Adrenal gland (tissue), 9 donors: ENCODE measurements at regions not wholly inside any gene's neighbourhood (a gene's known extent, or its start where the extent isn't known, plus 50 kb on each side); places are given as distances from the start of the nearest gene placed in this dataset.

Experiments used
- DNase-seq, 7 donors: peaks; one replicate each; pipeline ENCODE4 v3.0.0-alpha.2; 2019 to 2020
- H3K27ac ChIP-seq, 5 donors: fragments of 200-600 bp; sonication (generic) in 4 of 5; 1 replicate in 3 of 5; 2 replicates in 2 of 5; pipeline versions ENCODE4 v1.5.1 to v1.8.0; 2016 to 2020; ENCODE audit warnings: mild to moderate bottlenecking in 1 of 5
- H3K27me3 ChIP-seq: fragments of 200-600 bp; 2 replicates; pipeline ENCODE4 v1.8.0; 2021
- H3K36me3 ChIP-seq, 2 donors: fragments of 200-600 bp; replicated peaks in 1 of 2; 1 replicate in 1 of 2; 2 replicates in 1 of 2; pipeline versions ENCODE4 v1.5.1 to v1.8.0; 2018 to 2022
- H3K4me1 ChIP-seq, 2 donors: fragments of 200-600 bp; replicated peaks in 1 of 2; 1 replicate in 1 of 2; 2 replicates in 1 of 2; pipeline versions ENCODE4 v1.5.1 to v1.8.0; 2018 to 2021
- H3K4me3 ChIP-seq, 4 donors: fragments of 200-600 bp; sonication (generic) in 3 of 4; one replicate each; pipeline ENCODE4 v1.5.1; 2016 to 2018
- H3K9me3 ChIP-seq, 3 donors: fragments of 200-600 bp; sonication (generic) in 1 of 3; replicated peaks in 1 of 3; 1 replicate in 2 of 3; 2 replicates in 1 of 3; pipeline versions ENCODE4 v1.5.1 to v1.8.0; 2016 to 2021
- CTCF ChIP-seq, 6 experiments: fragments of 450-650 bp in 4 of 6; fragments of 200-600 bp in 2 of 6; sonication (generic) in 1 of 6; IDR thresholded peaks; 1 replicate in 5 of 6; 2 replicates in 1 of 6; pipeline versions ENCODE4 v1.5.1 to v1.8.0; 2016 to 2021; ENCODE audit warnings: antibody characterized with exemption in 6 of 6, mild to moderate bottlenecking in 2 of 6, moderate library complexity in 1 of 6
- POLR2A ChIP-seq, 2 donors: fragments of 450-650 bp; IDR thresholded peaks; one replicate each; pipeline ENCODE4 v1.6.1; 2017; ENCODE audit warnings: antibody characterized with exemption in 2 of 2, mild to moderate bottlenecking in 2 of 2, moderate library complexity in 1 of 2
- WGBS, 4 donors: extraction: QIAGEN DNeasy Blood & Tissue Kit in 2 of 4; methylation state at CpG; one replicate each; pipeline versions ENCODE4 v1.1.5 to v1.1.7; 2013 to 2017; 5-methylcytosine and 5-hydroxymethylcytosine counted together
- intact Hi-C, 2 donors: fragments of 100-400 bp; cut with DNase I; formaldehyde crosslinking; loops; one replicate each; pipeline versions ENCODE4 v1.14.1 to v1.15.0; 2022 to 2023
- donor health status: healthy with polysubstance abuse.
- donor health status: Bipolar disorder and iron deficiency.
- donor health status: DM: yes; HTN: yes; CAD: no.
- donor health status: DM: no; HTN: no; CAD: no.
- donor health status: DM: no; HTN: no; CAD: no.

- peak; percentile 42 to 78 (median 61) for DNase-seq
- H3K9me3 ChIP-seq, result no peaks in the 10 kb centered on the region
- WGBS, 4 donors, result 29 to 42% (median 32%) methylated on average over 7 of the region's 7 CpGs
- intact Hi-C loops, result no loop called here
- TF ChIP-seq CTCF (IDR thresholded peaks at IDR 0.05), result no peak
- TF ChIP-seq POLR2A (IDR thresholded peaks at IDR 0.05), result peak in 1 of 2 donors; percentile 38
- H3K4me1 ChIP-seq, result peaks cover 39 to 40% of the 10 kb centered on the region in 2 donors
- H3K36me3 ChIP-seq, result no peaks in the 10 kb centered on the region
- H3K4me3 ChIP-seq, result no peak overlapping the region
- peak overlapping the region; percentile 37 to 86 (median 79) for H3K27ac ChIP-seq
- no peaks in the 10 kb centered on the region for H3K27me3 ChIP-seq
Measured at GRCh38 chr11:8766988-8767374, 84.4 kb downstream of the RPL27A start.

- peak in 1 of 7 donors; percentile 35 for DNase-seq
- Histone ChIP-seq H3K27ac (peak overlapping the region; percentile 32 to 86 (median 79)), H3K4me3 (no peak overlapping the region), H3K4me1 (peaks cover 41% of the 10 kb centered on the region in 2 donors), H3K9me3 (no peaks in the 10 kb centered on the region), H3K36me3 (no peaks in the 10 kb centered on the region), H3K27me3 (no peaks in the 10 kb centered on the region)
- WGBS, 4 donors, result 57 to 70% (median 67%) methylated on average over 9 of the region's 9 CpGs
- TF ChIP-seq CTCF (IDR thresholded peaks at IDR 0.05) (no peak), POLR2A (IDR thresholded peaks at IDR 0.05) (no peak)
- intact Hi-C loops, result no loop called here
Measured at GRCh38 chr11:8767466-8768142, 85.0 kb downstream of the RPL27A start.

- TF ChIP-seq CTCF (IDR thresholded peaks at IDR 0.05) (peak in 5 of 6 experiments; percentile 30 to 39 (median 37)), POLR2A (IDR thresholded peaks at IDR 0.05) (no peak)
- 45 to 63% (median 59%) methylated on average over 3 of the region's 3 CpGs for WGBS, 4 donors
- Histone ChIP-seq H3K27ac (peak overlapping the region; percentile 32 to 86 (median 79)), H3K9me3 (no peaks in the 10 kb centered on the region), H3K27me3 (no peaks in the 10 kb centered on the region), H3K36me3 (no peaks in the 10 kb centered on the region), H3K4me3 (no peak overlapping the region), H3K4me1 (peaks cover 52 to 53% of the 10 kb centered on the region in 2 donors)
- intact Hi-C loops, result no loop called here
- DNase-seq, result peak; percentile 74 to 89 (median 87)
Measured at GRCh38 chr11:8768625-8769333, 86.2 kb downstream of the RPL27A start.

GRCh38 chr11:8772571-8773519, 90.3 kb downstream of the RPL27A start:
- Histone ChIP-seq H3K4me1 (peaks cover 48 to 77% of the 10 kb centered on the region in 2 donors), H3K4me3 (no peak overlapping the region), H3K36me3 (no peaks in the 10 kb centered on the region), H3K9me3 (no peaks in the 10 kb centered on the region), H3K27ac (peak overlapping the region in 4 of 5 donors; percentile 6 to 78 (median 45)), H3K27me3 (no peaks in the 10 kb centered on the region)
- no peak for DNase-seq
- intact Hi-C loops, result no loop called here
- 43 to 75% (median 52%) methylated on average over 7 to 9 of the region's 9 CpGs for WGBS, 4 donors
- TF ChIP-seq POLR2A (IDR thresholded peaks at IDR 0.05), result no peak
- no peak for TF ChIP-seq CTCF (IDR thresholded peaks at IDR 0.05)
